ENCODE measurements at regions not wholly inside any gene's neighbourhood (a gene's known extent, or its start where the extent isn't known, plus 50 kb on each side); places are given as distances from the start of the nearest gene placed in this dataset.

DNA sequence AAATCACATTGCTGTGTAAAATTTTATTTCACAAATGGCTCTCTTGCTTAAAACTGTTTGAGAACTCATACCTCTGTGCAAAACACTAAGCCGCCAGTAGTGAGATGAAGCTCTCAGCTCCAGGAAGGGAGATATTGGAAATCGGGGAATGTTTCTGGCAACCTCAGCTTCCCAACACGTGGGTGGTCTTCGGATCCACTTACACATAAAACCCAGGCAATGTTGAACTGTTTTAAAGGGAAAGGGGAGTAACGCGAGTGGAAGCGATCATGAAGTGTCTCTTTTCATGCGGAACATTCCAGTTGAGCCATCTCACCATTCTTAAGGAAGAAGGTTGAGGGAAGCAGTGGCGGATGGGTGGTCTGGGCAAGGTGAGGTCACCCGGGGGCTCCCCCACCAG lies 136.8 kb downstream of the ASB1 start:
- no peak for TF ChIP-seq CTCF (IDR thresholded peaks at IDR 0.05; ENCODE audit: borderline replicate concordance, insufficient read depth, low read depth, low read length)
- no peak overlapping the region for H3K4me3 ChIP-seq (ENCODE audit: low read depth, low read length)

- no peak overlapping the region for H3K4me3 ChIP-seq (ENCODE audit: low read depth, low read length)
- TF ChIP-seq CTCF (IDR thresholded peaks at IDR 0.05; ENCODE audit: borderline replicate concordance, insufficient read depth, low read depth, low read length) = no peak
Observed at GRCh38 chr2:238564286-238564920, 137.7 kb downstream of the ASB1 start.

DNA sequence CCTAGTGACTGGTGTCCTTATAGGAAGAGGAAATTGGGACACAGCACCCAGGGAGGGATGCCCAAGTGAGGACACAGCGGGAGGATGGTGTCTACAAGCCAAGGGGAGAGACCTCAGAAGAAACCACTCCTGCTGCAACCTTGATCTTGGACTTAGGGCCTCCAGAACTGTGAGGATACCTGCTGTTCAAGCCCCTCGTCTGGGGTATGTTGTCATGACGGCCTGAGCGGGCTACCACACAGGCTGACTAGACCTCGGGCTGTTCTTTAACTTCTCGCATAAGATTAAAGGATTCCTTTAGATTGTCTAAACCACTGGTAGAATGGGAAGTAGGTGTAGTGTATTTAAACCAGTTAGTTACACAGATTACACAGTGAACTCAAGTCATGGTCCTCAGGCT lies 138.3 kb downstream of the ASB1 start:
- no peak overlapping the region for H3K4me3 ChIP-seq (ENCODE audit: low read depth, low read length)
- TF ChIP-seq CTCF (IDR thresholded peaks at IDR 0.05; ENCODE audit: borderline replicate concordance, insufficient read depth, low read depth, low read length) = no peak

DNA sequence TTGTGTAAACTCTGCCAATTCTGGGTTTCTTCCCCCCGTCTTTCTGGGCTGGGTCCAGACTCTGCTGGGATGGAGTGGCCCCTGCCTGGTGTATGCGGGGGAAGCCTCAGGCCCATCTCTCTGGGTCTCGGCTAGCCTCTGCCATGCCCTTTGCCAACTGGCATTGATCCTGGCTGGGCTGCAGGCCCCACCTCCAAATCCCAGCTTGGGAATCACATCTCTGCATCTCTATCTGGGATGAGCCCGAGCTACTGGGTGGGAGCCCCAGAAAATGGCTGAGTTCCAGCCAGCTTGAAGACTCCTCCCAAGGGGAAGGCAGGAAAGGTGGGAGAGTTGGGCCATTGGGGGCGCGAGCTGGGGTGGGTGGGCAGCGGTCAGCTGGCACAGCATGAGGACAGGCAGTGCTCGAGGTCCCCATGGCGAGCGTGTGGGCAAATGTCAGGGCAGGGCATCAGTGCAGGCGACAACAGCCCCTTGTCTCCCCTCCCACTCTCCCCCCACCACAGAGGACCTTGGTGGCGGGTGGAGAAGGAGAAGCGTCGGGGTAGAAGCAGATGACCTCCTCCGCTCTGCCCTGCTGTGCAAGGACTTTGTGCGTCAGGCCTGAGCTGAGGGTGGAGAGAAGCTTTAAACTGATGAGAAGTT lies 139.4 kb downstream of the ASB1 start:
- no peak for TF ChIP-seq CTCF (IDR thresholded peaks at IDR 0.05; ENCODE audit: borderline replicate concordance, insufficient read depth, low read depth, low read length)

GRCh38 chr2:238567067-238567855 lies 140.5 kb downstream of the ASB1 start:
- H3K4me3 ChIP-seq (ENCODE audit: low read depth, low read length) = no peak overlapping the region
- no peak for TF ChIP-seq CTCF (IDR thresholded peaks at IDR 0.05; ENCODE audit: borderline replicate concordance, insufficient read depth, low read depth, low read length)

More for the DNA sequence above, 139.4 kb downstream of the ASB1 start:
- no peak overlapping the region for H3K4me3 ChIP-seq (ENCODE audit: low read depth, low read length)

DNA sequence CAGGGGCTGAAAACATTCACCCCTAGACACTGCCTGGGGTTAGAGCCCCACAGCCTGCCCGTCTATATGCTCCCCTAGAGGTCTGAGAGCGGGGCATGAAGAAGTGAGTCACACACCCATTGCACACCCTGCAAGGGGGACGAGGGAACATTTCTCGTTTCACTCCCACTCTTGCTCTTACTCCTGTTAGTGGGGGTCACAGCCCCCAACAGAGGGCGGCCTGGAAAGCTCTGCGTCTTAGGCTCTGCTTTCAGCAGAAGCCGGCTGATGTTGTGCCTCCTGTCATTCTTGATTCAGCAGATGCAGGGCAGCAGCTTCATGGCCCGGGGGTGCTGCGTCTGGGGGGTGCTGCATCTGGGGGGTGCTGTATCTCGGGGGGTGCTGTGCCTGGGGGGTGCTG lies 141.3 kb downstream of the ASB1 start:
- TF ChIP-seq CTCF (IDR thresholded peaks at IDR 0.05; ENCODE audit: borderline replicate concordance, insufficient read depth, low read depth, low read length) = no peak
- no peak overlapping the region for H3K4me3 ChIP-seq (ENCODE audit: low read depth, low read length)

Data from GM12875 (cell line).